Astrocyte (in vitro differentiated cells and primary cell): ENCODE measurements at regions not wholly inside any gene's neighbourhood (a gene's known extent, or its start where the extent isn't known, plus 50 kb on each side); places are given as distances from the start of the nearest gene placed in this dataset.

Experiments used
- EZH2 ChIP-seq: IDR thresholded peaks from 2 replicates; pipeline ENCODE4 v1.6.1; 2012; ENCODE audit warnings: mild to moderate bottlenecking, low read length, inconsistent platforms; ENCODE audit not compliant: insufficient read depth
- TF ChIP-seq, protein P1 (sequence below): IDR thresholded peaks from 2 replicates; pipeline ENCODE4 v1.5.1; 2011; ENCODE audit warnings: low read depth, mild to moderate bottlenecking, inconsistent platforms, low read length, moderate library complexity; ENCODE audit not compliant: insufficient read depth

GRCh38 chr2:2870106-2870505, 507.5 kb downstream of the EIPR1 start:
- TF ChIP-seq, protein P1, sequence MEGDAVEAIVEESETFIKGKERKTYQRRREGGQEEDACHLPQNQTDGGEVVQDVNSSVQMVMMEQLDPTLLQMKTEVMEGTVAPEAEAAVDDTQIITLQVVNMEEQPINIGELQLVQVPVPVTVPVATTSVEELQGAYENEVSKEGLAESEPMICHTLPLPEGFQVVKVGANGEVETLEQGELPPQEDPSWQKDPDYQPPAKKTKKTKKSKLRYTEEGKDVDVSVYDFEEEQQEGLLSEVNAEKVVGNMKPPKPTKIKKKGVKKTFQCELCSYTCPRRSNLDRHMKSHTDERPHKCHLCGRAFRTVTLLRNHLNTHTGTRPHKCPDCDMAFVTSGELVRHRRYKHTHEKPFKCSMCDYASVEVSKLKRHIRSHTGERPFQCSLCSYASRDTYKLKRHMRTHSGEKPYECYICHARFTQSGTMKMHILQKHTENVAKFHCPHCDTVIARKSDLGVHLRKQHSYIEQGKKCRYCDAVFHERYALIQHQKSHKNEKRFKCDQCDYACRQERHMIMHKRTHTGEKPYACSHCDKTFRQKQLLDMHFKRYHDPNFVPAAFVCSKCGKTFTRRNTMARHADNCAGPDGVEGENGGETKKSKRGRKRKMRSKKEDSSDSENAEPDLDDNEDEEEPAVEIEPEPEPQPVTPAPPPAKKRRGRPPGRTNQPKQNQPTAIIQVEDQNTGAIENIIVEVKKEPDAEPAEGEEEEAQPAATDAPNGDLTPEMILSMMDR = no peak
- TF ChIP-seq EZH2 = no peak
